Panc1 (cell line): ENCODE measurements at regions not wholly inside any gene's neighbourhood (a gene's known extent, or its start where the extent isn't known, plus 50 kb on each side); places are given as distances from the start of the nearest gene placed in this dataset.

Experiments used
- POLR2AphosphoS5 ChIP-seq: IDR thresholded peaks from 2 replicates; pipeline ENCODE4 v1.6.1; 2012; ENCODE audit warnings: mild to moderate bottlenecking, low read depth, low read length, moderate library complexity
- TCF7L2 ChIP-seq: IDR thresholded peaks from 2 replicates; pipeline ENCODE4 v1.6.1; 2011; ENCODE audit warnings: mild to moderate bottlenecking, low read depth, low read length, inconsistent platforms
- TF ChIP-seq, protein P1 (sequence below): fragments of 450-650 bp; IDR thresholded peaks from 2 replicates; pipeline ENCODE4 v1.5.1; 2017; ENCODE audit warnings: mild to moderate bottlenecking
- TF ChIP-seq, protein P2 (sequence below), 2 experiments: IDR thresholded peaks; 2 replicates each; pipeline ENCODE4 v1.6.1; 2011 to 2012; ENCODE audit warnings: low read depth in 2 of 2, control low read depth in 1 of 2, low read length in 1 of 2, mild to moderate bottlenecking in 1 of 2, moderate library complexity in 1 of 2; ENCODE audit not compliant: insufficient read depth in 1 of 2

DNA sequence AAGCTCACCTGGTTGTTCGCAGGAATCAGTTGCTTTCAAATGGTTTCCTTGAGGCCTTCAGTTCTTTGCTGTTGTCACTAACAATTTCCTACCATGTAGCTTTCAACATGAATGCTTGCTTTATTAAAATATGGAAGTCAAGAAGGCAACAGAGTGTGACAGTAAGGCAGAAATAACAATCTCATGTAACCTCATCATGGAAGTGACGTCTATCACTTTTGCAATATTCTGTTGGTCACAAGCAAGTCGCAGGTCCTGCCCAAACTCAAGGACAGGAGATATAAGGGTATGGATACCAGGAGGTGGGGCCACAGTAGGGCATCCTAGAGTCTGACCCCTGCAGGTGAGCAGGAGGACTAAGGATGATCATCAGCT, 296.8 kb upstream of the ZP4 start:
- TF ChIP-seq, protein P1, sequence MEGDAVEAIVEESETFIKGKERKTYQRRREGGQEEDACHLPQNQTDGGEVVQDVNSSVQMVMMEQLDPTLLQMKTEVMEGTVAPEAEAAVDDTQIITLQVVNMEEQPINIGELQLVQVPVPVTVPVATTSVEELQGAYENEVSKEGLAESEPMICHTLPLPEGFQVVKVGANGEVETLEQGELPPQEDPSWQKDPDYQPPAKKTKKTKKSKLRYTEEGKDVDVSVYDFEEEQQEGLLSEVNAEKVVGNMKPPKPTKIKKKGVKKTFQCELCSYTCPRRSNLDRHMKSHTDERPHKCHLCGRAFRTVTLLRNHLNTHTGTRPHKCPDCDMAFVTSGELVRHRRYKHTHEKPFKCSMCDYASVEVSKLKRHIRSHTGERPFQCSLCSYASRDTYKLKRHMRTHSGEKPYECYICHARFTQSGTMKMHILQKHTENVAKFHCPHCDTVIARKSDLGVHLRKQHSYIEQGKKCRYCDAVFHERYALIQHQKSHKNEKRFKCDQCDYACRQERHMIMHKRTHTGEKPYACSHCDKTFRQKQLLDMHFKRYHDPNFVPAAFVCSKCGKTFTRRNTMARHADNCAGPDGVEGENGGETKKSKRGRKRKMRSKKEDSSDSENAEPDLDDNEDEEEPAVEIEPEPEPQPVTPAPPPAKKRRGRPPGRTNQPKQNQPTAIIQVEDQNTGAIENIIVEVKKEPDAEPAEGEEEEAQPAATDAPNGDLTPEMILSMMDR: no peak
- TF ChIP-seq POLR2AphosphoS5: no peak
- TF ChIP-seq, protein P2, sequence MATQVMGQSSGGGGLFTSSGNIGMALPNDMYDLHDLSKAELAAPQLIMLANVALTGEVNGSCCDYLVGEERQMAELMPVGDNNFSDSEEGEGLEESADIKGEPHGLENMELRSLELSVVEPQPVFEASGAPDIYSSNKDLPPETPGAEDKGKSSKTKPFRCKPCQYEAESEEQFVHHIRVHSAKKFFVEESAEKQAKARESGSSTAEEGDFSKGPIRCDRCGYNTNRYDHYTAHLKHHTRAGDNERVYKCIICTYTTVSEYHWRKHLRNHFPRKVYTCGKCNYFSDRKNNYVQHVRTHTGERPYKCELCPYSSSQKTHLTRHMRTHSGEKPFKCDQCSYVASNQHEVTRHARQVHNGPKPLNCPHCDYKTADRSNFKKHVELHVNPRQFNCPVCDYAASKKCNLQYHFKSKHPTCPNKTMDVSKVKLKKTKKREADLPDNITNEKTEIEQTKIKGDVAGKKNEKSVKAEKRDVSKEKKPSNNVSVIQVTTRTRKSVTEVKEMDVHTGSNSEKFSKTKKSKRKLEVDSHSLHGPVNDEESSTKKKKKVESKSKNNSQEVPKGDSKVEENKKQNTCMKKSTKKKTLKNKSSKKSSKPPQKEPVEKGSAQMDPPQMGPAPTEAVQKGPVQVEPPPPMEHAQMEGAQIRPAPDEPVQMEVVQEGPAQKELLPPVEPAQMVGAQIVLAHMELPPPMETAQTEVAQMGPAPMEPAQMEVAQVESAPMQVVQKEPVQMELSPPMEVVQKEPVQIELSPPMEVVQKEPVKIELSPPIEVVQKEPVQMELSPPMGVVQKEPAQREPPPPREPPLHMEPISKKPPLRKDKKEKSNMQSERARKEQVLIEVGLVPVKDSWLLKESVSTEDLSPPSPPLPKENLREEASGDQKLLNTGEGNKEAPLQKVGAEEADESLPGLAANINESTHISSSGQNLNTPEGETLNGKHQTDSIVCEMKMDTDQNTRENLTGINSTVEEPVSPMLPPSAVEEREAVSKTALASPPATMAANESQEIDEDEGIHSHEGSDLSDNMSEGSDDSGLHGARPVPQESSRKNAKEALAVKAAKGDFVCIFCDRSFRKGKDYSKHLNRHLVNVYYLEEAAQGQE (IDR thresholded peaks at IDR 0.05; ENCODE audit: insufficient read depth in 1 of 2, low read depth in 2 of 2, low read length in 1 of 2): no peak
- no peak for TF ChIP-seq TCF7L2
